ENCODE measurements at regions not wholly inside any gene's neighbourhood (a gene's known extent, or its start where the extent isn't known, plus 50 kb on each side); places are given as distances from the start of the nearest gene placed in this dataset.

- ATAC-seq = no peak
- no peaks in the 10 kb centered on the region for H3K36me3 ChIP-seq (replicated peaks in 1 of 2; ENCODE audit: insufficient read depth in 1 of 2, low read depth in 2 of 2)
- H3K4me3 ChIP-seq = no peak overlapping the region
- H3K9me3 ChIP-seq = no peaks in the 10 kb centered on the region
- DNase-seq = no peak
- TF ChIP-seq, protein P1, sequence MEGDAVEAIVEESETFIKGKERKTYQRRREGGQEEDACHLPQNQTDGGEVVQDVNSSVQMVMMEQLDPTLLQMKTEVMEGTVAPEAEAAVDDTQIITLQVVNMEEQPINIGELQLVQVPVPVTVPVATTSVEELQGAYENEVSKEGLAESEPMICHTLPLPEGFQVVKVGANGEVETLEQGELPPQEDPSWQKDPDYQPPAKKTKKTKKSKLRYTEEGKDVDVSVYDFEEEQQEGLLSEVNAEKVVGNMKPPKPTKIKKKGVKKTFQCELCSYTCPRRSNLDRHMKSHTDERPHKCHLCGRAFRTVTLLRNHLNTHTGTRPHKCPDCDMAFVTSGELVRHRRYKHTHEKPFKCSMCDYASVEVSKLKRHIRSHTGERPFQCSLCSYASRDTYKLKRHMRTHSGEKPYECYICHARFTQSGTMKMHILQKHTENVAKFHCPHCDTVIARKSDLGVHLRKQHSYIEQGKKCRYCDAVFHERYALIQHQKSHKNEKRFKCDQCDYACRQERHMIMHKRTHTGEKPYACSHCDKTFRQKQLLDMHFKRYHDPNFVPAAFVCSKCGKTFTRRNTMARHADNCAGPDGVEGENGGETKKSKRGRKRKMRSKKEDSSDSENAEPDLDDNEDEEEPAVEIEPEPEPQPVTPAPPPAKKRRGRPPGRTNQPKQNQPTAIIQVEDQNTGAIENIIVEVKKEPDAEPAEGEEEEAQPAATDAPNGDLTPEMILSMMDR (IDR thresholded peaks at IDR 0.05) = no peak
- TF ChIP-seq POLR2A (IDR thresholded peaks at IDR 0.05) = no peak
- no peaks in the 10 kb centered on the region for H3K4me1 ChIP-seq
- 70 to 74% methylated on average over 2 of the region's 2 CpGs for WGBS, 2 donors
- intact Hi-C loops (cut with DNase I) = no loop called here
- H3K27me3 ChIP-seq = no peaks in the 10 kb centered on the region
- H3K27ac ChIP-seq = no peak overlapping the region
These were observed 1050.3 kb downstream of the OTOL1 start for GRCh38 chr3:162546910-162547309.

DNA sequence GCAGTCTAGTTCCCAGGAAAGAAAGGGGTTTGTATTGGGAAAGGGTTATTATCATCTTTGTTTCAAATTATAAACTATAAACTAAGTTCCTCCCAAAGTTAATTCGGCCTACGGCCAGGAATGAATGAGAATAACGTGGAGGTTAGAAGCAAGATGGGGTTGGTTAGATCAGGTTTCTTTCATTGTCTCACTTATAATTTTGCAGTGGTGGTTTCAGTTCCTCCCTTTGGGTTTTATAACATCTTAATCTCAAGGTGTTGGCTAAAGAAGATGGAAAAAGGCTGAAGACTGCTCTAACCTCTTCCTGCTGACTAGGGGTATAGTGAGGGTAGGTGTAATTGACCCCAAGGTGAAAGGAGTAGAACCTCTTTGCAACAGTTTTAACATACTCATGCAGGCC, 1050.7 kb downstream of the OTOL1 start:
- H3K36me3 ChIP-seq (replicated peaks in 1 of 2; ENCODE audit: insufficient read depth in 1 of 2, low read depth in 2 of 2) = no peaks in the 10 kb centered on the region
- WGBS, 2 donors = 70 to 72% methylated on average over 3 of the region's 3 CpGs
- DNase-seq (no peak), ATAC-seq (no peak)
- H3K4me1 ChIP-seq = no peaks in the 10 kb centered on the region
- no peak overlapping the region for H3K27ac ChIP-seq
- H3K27me3 ChIP-seq = no peaks in the 10 kb centered on the region
- H3K4me3 ChIP-seq = no peak overlapping the region
- intact Hi-C loops (cut with DNase I) = no loop called here
- H3K9me3 ChIP-seq = no peaks in the 10 kb centered on the region
- TF ChIP-seq POLR2A (IDR thresholded peaks at IDR 0.05) = no peak
- TF ChIP-seq, protein P1 (IDR thresholded peaks at IDR 0.05) = no peak

- Histone ChIP-seq H3K9me3 (no peaks in the 10 kb centered on the region), H3K4me1 (no peaks in the 10 kb centered on the region), H3K4me3 (no peak overlapping the region), H3K36me3 (replicated peaks in 1 of 2; ENCODE audit: insufficient read depth in 1 of 2, low read depth in 2 of 2) (no peaks in the 10 kb centered on the region), H3K27me3 (no peaks in the 10 kb centered on the region), H3K27ac (no peak overlapping the region)
- intact Hi-C loops (cut with DNase I) = no loop called here
- WGBS, 2 donors = 47 to 50% methylated on average over 3 of the region's 3 CpGs
- DNase-seq = no peak
- TF ChIP-seq, protein P1 (IDR thresholded peaks at IDR 0.05) = no peak
- no peak for TF ChIP-seq POLR2A (IDR thresholded peaks at IDR 0.05)
- ATAC-seq = no peak
These were observed 1059.2 kb downstream of the OTOL1 start for GRCh38 chr3:162555761-162556160.

- WGBS, 2 donors = 63 to 98% methylated on average over 3 of the region's 3 CpGs
These were observed 1061.4 kb downstream of the OTOL1 start for GRCh38 chr3:162558016-162558415.

GRCh38 chr3:162568706-162569105, 1072.1 kb downstream of the OTOL1 start:
- Histone ChIP-seq H3K9me3 (no peaks in the 10 kb centered on the region), H3K4me1 (no peaks in the 10 kb centered on the region), H3K27me3 (no peaks in the 10 kb centered on the region), H3K27ac (no peak overlapping the region), H3K4me3 (no peak overlapping the region), H3K36me3 (replicated peaks in 1 of 2; ENCODE audit: insufficient read depth in 1 of 2, low read depth in 2 of 2) (no peaks in the 10 kb centered on the region)
- 59 to 61% methylated on average over 2 of the region's 2 CpGs for WGBS, 2 donors
- ATAC-seq (no peak), DNase-seq (no peak)
- intact Hi-C loops (cut with DNase I) = no loop called here
- no peak for TF ChIP-seq POLR2A (IDR thresholded peaks at IDR 0.05)
- TF ChIP-seq, protein P1 (IDR thresholded peaks at IDR 0.05) = no peak

More at GRCh38 chr3:162558016-162558415, 1061.4 kb downstream of the OTOL1 start:
- no peak for TF ChIP-seq POLR2A (IDR thresholded peaks at IDR 0.05)
- DNase-seq = no peak
- H3K27ac ChIP-seq = no peak overlapping the region
- intact Hi-C loops (cut with DNase I) = no loop called here
- H3K4me1 ChIP-seq = no peaks in the 10 kb centered on the region
- H3K36me3 ChIP-seq (replicated peaks in 1 of 2; ENCODE audit: insufficient read depth in 1 of 2, low read depth in 2 of 2) = no peaks in the 10 kb centered on the region
- H3K4me3 ChIP-seq = no peak overlapping the region
- ATAC-seq = no peak
- H3K9me3 ChIP-seq = no peaks in the 10 kb centered on the region
- no peaks in the 10 kb centered on the region for H3K27me3 ChIP-seq

Measured in body of pancreas (tissue), 4 donors.